GM12865 (cell line): ENCODE measurements at regions not wholly inside any gene's neighbourhood (a gene's known extent, or its start where the extent isn't known, plus 50 kb on each side); places are given as distances from the start of the nearest gene placed in this dataset.

ENCODE experiments used
- DNase-seq: peaks from one replicate; pipeline ENCODE4 v3.0.0; 2010; ENCODE audit warnings: low read depth
- H3K4me3 ChIP-seq: 2 replicates; pipeline ENCODE4 v1.5.1; 2011; ENCODE audit warnings: mild to moderate bottlenecking, low read depth, low read length, control low read depth
- TF ChIP-seq, protein P1 (sequence below): IDR thresholded peaks from 2 replicates; pipeline ENCODE4 v1.5.1; 2011; ENCODE audit warnings: low read length, control low read depth, low read depth, inconsistent platforms; ENCODE audit not compliant: insufficient read depth; ENCODE audit errors: missing control alignments

DNA sequence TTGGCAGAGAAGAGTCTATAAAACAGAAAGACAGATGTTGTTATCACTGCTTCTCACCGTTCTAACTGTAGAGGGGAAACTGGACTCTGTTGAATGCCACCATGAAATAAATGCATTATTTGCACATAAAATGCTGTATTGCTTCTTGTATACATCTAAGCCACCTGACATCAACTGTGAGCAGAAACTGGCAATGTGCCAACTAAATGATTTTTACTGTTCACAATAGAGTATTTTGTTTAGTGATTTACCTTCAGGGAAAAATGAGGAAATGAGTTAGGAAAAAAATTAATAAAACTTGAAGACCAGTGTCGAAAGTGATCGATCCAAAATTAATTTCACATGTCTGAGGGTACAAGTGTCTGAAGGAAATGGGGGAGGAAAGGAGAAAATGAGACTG, 65.9 kb upstream of the TNIP3 start:
- H3K4me3 ChIP-seq: no peak overlapping the region
- TF ChIP-seq, protein P1, sequence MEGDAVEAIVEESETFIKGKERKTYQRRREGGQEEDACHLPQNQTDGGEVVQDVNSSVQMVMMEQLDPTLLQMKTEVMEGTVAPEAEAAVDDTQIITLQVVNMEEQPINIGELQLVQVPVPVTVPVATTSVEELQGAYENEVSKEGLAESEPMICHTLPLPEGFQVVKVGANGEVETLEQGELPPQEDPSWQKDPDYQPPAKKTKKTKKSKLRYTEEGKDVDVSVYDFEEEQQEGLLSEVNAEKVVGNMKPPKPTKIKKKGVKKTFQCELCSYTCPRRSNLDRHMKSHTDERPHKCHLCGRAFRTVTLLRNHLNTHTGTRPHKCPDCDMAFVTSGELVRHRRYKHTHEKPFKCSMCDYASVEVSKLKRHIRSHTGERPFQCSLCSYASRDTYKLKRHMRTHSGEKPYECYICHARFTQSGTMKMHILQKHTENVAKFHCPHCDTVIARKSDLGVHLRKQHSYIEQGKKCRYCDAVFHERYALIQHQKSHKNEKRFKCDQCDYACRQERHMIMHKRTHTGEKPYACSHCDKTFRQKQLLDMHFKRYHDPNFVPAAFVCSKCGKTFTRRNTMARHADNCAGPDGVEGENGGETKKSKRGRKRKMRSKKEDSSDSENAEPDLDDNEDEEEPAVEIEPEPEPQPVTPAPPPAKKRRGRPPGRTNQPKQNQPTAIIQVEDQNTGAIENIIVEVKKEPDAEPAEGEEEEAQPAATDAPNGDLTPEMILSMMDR: no peak
- DNase-seq: no peak

GRCh38 chr4:121228848-121229247, 64.7 kb upstream of the TNIP3 start:
- H3K4me3 ChIP-seq: no peak overlapping the region
- DNase-seq: no peak
- TF ChIP-seq, protein P1: no peak

DNA sequence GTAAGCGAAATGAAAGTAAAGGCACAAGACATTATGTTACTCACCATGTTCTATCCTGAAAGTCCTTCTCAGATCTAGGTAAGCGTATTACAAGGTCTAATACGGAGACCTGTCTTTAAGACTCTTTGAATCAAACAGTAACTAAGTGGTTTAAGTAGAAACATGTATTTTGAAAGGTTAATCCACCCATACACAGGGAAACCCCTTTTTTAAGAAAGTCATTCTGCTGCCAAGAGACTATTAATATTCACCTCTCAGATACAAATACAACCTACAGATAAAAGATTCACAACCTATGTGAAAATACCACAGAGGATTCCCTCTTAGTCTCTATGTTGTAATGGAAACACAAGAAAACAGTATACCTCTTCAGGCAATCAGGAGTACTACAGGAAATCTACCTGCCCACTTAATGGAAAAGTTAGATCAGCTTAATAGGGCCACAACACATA, 63.2 kb upstream of the TNIP3 start:
- peak overlapping the region; percentile 56 for H3K4me3 ChIP-seq
- TF ChIP-seq, protein P1: no peak
- DNase-seq: peak; percentile 52

DNA sequence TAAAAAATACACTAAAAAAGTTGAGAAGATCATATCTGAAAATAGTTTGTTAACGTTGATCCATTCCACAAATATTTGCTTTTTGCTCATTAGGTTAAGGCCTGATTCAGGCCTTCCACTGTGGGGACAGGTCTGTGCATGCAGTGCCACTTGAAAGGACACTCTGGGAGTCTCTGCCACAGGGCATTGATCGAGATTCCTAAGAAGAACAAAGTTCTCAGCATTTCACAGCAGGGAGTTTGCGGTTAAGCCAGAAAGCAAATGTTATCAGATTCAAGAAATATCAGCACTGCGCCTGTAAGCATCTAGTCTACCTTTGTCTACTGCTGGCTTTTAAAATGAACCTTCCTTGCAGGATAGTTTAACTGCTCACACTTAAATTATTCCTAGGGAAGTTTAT, 62.2 kb upstream of the TNIP3 start:
- TF ChIP-seq, protein P1: no peak
- no peak for DNase-seq
- H3K4me3 ChIP-seq: no peak overlapping the region; the same call in 1 of the 2 replicates

DNA sequence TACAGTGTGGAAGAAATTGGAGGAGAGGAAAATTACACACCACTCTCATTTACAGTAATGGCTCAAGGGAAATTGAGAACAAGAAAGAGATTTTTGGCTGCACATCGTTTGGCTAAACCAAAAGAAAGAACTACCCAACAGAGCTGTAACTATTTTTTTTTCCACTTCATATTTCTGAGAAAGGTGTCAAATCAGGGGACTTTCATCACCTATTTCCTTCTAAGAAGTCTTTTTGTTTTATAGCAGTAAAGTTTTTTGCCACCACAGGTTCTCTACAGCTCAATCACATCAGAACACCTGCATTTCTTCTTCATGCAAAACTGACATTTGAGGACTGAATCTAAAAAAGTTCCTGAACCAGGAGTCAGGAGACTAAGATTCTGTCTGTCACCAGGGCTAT, 57.5 kb upstream of the TNIP3 start:
- TF ChIP-seq, protein P1: no peak
- H3K4me3 ChIP-seq: no peak overlapping the region
- DNase-seq: no peak

- H3K4me3 ChIP-seq: no peak overlapping the region
- no peak for DNase-seq
- TF ChIP-seq, protein P1: no peak
Measured at GRCh38 chr4:121221201-121221600, 57.1 kb upstream of the TNIP3 start.

DNA sequence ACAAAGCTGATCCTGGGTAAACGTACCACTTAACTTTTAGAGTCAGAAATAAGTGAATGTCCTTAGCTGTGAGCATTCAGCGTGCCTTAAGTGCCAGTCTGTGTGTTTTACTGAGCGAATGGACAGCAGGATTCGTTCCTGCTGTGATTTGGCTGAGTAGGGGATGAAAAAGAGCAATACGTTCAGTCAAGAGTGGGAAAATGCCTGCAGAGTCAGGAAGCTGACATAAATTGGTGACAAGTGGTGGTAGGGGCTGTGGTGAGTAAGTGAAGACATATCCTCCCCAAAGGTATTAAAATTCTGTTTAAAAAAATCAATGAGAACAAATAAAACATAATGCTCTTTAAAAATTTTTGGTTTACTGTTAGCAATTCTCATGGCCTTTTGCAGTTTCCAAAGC, 56.6 kb upstream of the TNIP3 start:
- no peak for DNase-seq
- TF ChIP-seq, protein P1: no peak
- no peak overlapping the region for H3K4me3 ChIP-seq
